Upper lobe of right lung (tissue), 1 donor: ENCODE measurements at regions not wholly inside any gene's neighbourhood (a gene's known extent, or its start where the extent isn't known, plus 50 kb on each side); places are given as distances from the start of the nearest gene placed in this dataset.
A peak's percentile ranks its signal among the peaks of the same experiment; 100 is the strongest.

Source experiments
- ATAC-seq: fragments of 200-7000 bp; cut with Tn5 transposase; one replicate; pipeline ENCODE4 v1.9.1; 2020; ENCODE audit warnings: mild to moderate bottlenecking, moderate library complexity
- DNase-seq: peaks from one replicate; pipeline ENCODE4 v3.0.0-alpha.2; 2020
- H3K27ac ChIP-seq: fragments of 200-600 bp; one replicate; pipeline ENCODE4 v1.8.0; 2022
- H3K27me3 ChIP-seq: fragments of 200-600 bp; one replicate; pipeline ENCODE4 v1.8.0; 2022; ENCODE audit warnings: mild to moderate bottlenecking
- H3K36me3 ChIP-seq: fragments of 200-600 bp; one replicate; pipeline ENCODE4 v1.8.0; 2022
- H3K4me1 ChIP-seq: fragments of 200-600 bp; one replicate; pipeline ENCODE4 v1.8.0; 2022
- H3K4me3 ChIP-seq: fragments of 200-600 bp; one replicate; pipeline ENCODE4 v1.8.0; 2022; ENCODE audit warnings: mild to moderate bottlenecking
- H3K9me3 ChIP-seq: fragments of 200-600 bp; one replicate; pipeline ENCODE4 v1.8.0; 2022
- CTCF ChIP-seq: fragments of 200-600 bp; IDR thresholded peaks from one replicate; pipeline ENCODE4 v1.8.0; 2022; ENCODE audit warnings: antibody characterized with exemption
- intact Hi-C: fragments of 100-400 bp; cut with DNase I; formaldehyde crosslinking; loops from one replicate; pipeline ENCODE4 v1.11.0; 2022
- donor health status: DM: no; HTN: yes; CAD: no; lungs with severe emphysema.

GRCh38 chr21:23014021-23014420 lies 2015.8 kb downstream of the NCAM2 start:
- Histone ChIP-seq H3K27me3 (no peaks in the 10 kb centered on the region), H3K27ac (no peak overlapping the region), H3K4me3 (no peak overlapping the region), H3K36me3 (no peaks in the 10 kb centered on the region), H3K4me1 (no peaks in the 10 kb centered on the region), H3K9me3 (no peaks in the 10 kb centered on the region)
- ATAC-seq (no peak), DNase-seq (no peak)
- no peak for TF ChIP-seq CTCF
- intact Hi-C loops: no loop called here

- no peak for TF ChIP-seq CTCF
These were observed 2018.4 kb downstream of the NCAM2 start for GRCh38 chr21:23016617-23017016.

GRCh38 chr21:23017989-23018388 lies 2019.8 kb downstream of the NCAM2 start:
- no peaks in the 10 kb centered on the region for H3K4me1 ChIP-seq
- DNase-seq (no peak), ATAC-seq (no peak)
- no peaks in the 10 kb centered on the region for H3K36me3 ChIP-seq
- no peaks in the 10 kb centered on the region for H3K27me3 ChIP-seq
- H3K4me3 ChIP-seq: no peak overlapping the region
- TF ChIP-seq CTCF: no peak
- no peaks in the 10 kb centered on the region for H3K9me3 ChIP-seq
- intact Hi-C loops: no loop called here
- H3K27ac ChIP-seq: no peak overlapping the region

More at GRCh38 chr21:23016617-23017016, 2018.4 kb downstream of the NCAM2 start:
- Histone ChIP-seq H3K27ac (no peak overlapping the region), H3K4me3 (no peak overlapping the region), H3K36me3 (no peaks in the 10 kb centered on the region), H3K27me3 (no peaks in the 10 kb centered on the region), H3K9me3 (no peaks in the 10 kb centered on the region), H3K4me1 (no peaks in the 10 kb centered on the region)
- ATAC-seq (no peak), DNase-seq (no peak)
- intact Hi-C loops: no loop called here

- Histone ChIP-seq H3K27ac (no peak overlapping the region), H3K27me3 (no peaks in the 10 kb centered on the region), H3K36me3 (no peaks in the 10 kb centered on the region), H3K4me1 (no peaks in the 10 kb centered on the region), H3K9me3 (no peaks in the 10 kb centered on the region), H3K4me3 (no peak overlapping the region)
- no peak for DNase-seq
- intact Hi-C loops: no loop called here
- TF ChIP-seq CTCF: no peak
- no peak for ATAC-seq
These were observed 2022.8 kb downstream of the NCAM2 start for GRCh38 chr21:23020969-23021368.

- Histone ChIP-seq H3K27ac (no peak overlapping the region), H3K4me1 (no peaks in the 10 kb centered on the region), H3K4me3 (no peak overlapping the region), H3K9me3 (no peaks in the 10 kb centered on the region), H3K27me3 (no peaks in the 10 kb centered on the region), H3K36me3 (no peaks in the 10 kb centered on the region)
- no peak for TF ChIP-seq CTCF
- intact Hi-C loops: no loop called here
- no peak for DNase-seq
- ATAC-seq: peak; percentile 19
These were observed 2023.3 kb downstream of the NCAM2 start for GRCh38 chr21:23021481-23021880.

GRCh38 chr21:23026878-23027277 lies 2028.7 kb downstream of the NCAM2 start:
- no peak for TF ChIP-seq CTCF
- Histone ChIP-seq H3K36me3 (no peaks in the 10 kb centered on the region), H3K4me1 (no peaks in the 10 kb centered on the region), H3K27ac (no peak overlapping the region), H3K9me3 (no peaks in the 10 kb centered on the region), H3K4me3 (no peak overlapping the region), H3K27me3 (no peaks in the 10 kb centered on the region)
- DNase-seq: no peak
- intact Hi-C loops: no loop called here
- ATAC-seq: no peak
